Stimulated activated CD4-positive, alpha-beta T cell treated with anti-CD3 and anti-CD28 coated beads, Interleukin-12 subunit alpha, Interleukin-12 subunit beta, amount 100 ng/mL, for 24 hours (primary cell): ENCODE measurements at regions not wholly inside any gene's neighbourhood (a gene's known extent, or its start where the extent isn't known, plus 50 kb on each side); places are given as distances from the start of the nearest gene placed in this dataset.

ENCODE experiments used
- DNase-seq, 2 experiments: peaks; one replicate each; pipeline ENCODE4 v3.0.0-alpha.2; 2020; ENCODE audit warnings: low read depth in 2 of 2

GRCh38 chr21:34192646-34193285 is 119.4 kb downstream of the MRPS6 start:
- DNase-seq = no peak

GRCh38 chr21:34195335-34195734 is 122.0 kb downstream of the MRPS6 start:
- no peak for DNase-seq

- DNase-seq = no peak
Measured at GRCh38 chr21:34196996-34197395, 123.6 kb downstream of the MRPS6 start.

GRCh38 chr21:34197561-34197960 is 124.2 kb downstream of the MRPS6 start:
- DNase-seq = no peak

- no peak for DNase-seq
Measured at GRCh38 chr21:34198231-34199120, 125.1 kb downstream of the MRPS6 start.

- no peak for DNase-seq
Measured at GRCh38 chr21:34199121-34199910, 125.9 kb downstream of the MRPS6 start.

- DNase-seq = no peak
Measured at GRCh38 chr21:34200288-34200905, 127.0 kb downstream of the MRPS6 start.

GRCh38 chr21:34201001-34201400 is 127.6 kb downstream of the MRPS6 start:
- no peak for DNase-seq

GRCh38 chr21:34201481-34201858 is 128.1 kb downstream of the MRPS6 start:
- DNase-seq = no peak

GRCh38 chr21:34202553-34203372 is 129.4 kb downstream of the MRPS6 start:
- no peak for DNase-seq

- no peak for DNase-seq
Measured at GRCh38 chr21:34203851-34204420, 130.6 kb downstream of the MRPS6 start.

- DNase-seq = no peak
Measured at GRCh38 chr21:34204481-34205439, 131.4 kb downstream of the MRPS6 start.

- DNase-seq = no peak
Measured at GRCh38 chr21:34205811-34206571, 132.6 kb downstream of the MRPS6 start.

- no peak for DNase-seq
Measured at GRCh38 chr21:34213959-34214358, 140.6 kb downstream of the MRPS6 start.

- DNase-seq = no peak
Measured at GRCh38 chr21:34215501-34215900, 142.1 kb downstream of the MRPS6 start.

- DNase-seq = no peak
Measured at GRCh38 chr21:34215911-34216717, 142.7 kb downstream of the MRPS6 start.

- no peak for DNase-seq
Measured at GRCh38 chr21:34216718-34217032, 143.3 kb downstream of the MRPS6 start.

- DNase-seq = no peak
Measured at GRCh38 chr21:34217263-34217662, 143.9 kb downstream of the MRPS6 start.
